Nephron (organoid): ENCODE measurements at regions not wholly inside any gene's neighbourhood (a gene's known extent, or its start where the extent isn't known, plus 50 kb on each side); places are given as distances from the start of the nearest gene placed in this dataset.

Source experiments
- H3K27ac Mint-ChIP-seq, 3 experiments: 2 replicates each; pipeline ENCODE4 v1.8.0; 2020; ENCODE audit warnings: mixed read lengths in 3 of 3, mild to moderate bottlenecking in 2 of 3, moderate library complexity in 1 of 3
- H3K27me3 Mint-ChIP-seq: 2 replicates; pipeline ENCODE4 v1.8.0; 2021; ENCODE audit warnings: low read depth, mild to moderate bottlenecking, moderate library complexity, mixed read lengths
- H3K36me3 Mint-ChIP-seq: 2 replicates; pipeline ENCODE4 v1.8.0; 2020; ENCODE audit warnings: low read depth, mixed read lengths
- H3K4me1 Mint-ChIP-seq: 2 replicates; pipeline ENCODE4 v1.8.0; 2020; ENCODE audit warnings: mixed read lengths
- H3K4me3 Mint-ChIP-seq, 3 experiments: 2 replicates each; pipeline ENCODE4 v1.8.0; 2020; ENCODE audit warnings: mild to moderate bottlenecking in 3 of 3, mixed read lengths in 3 of 3, moderate library complexity in 2 of 3
- H3K9me3 Mint-ChIP-seq: 2 replicates; pipeline ENCODE4 v1.8.0; 2020; ENCODE audit warnings: mixed read lengths
- CTCF ChIP-seq, 3 experiments: fragments of 200-600 bp; sonication (generic); IDR thresholded peaks; one replicate each; pipeline ENCODE4 v1.5.0; 2021; ENCODE audit warnings: antibody characterized with exemption in 3 of 3; ENCODE audit not compliant: unreplicated experiment in 3 of 3

DNA sequence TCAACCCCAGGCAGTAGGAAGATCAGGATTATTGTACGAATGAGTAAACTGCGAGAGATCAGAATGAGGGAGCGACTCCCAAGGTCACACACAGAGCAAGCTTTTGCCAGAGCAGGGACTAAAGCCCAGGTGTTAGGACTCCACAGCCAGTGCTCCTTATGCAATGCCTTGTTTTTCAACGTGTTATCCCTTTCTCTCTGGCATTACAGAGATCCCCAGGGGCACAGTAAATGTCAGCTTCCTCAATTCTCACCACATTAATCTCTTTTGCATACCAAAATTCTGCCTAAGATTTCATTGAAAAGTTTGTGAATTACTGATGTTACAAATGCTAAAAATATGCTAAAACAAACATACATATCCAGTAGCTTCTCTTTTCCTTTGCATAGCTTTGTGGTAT lies 68.1 kb upstream of the CES5A start:
- Mint-ChIP-seq H3K4me3 (no peak overlapping the region), H3K36me3 (no peaks in the 10 kb centered on the region), H3K27me3 (peaks cover 12% of the 10 kb centered on the region), H3K9me3 (peaks cover 8% of the 10 kb centered on the region), H3K27ac (no peak overlapping the region), H3K4me1 (peaks cover 20% of the 10 kb centered on the region)
- no peak for TF ChIP-seq CTCF (IDR thresholded peaks at IDR 0.05; ENCODE audit: unreplicated experiment in 3 of 3)

DNA sequence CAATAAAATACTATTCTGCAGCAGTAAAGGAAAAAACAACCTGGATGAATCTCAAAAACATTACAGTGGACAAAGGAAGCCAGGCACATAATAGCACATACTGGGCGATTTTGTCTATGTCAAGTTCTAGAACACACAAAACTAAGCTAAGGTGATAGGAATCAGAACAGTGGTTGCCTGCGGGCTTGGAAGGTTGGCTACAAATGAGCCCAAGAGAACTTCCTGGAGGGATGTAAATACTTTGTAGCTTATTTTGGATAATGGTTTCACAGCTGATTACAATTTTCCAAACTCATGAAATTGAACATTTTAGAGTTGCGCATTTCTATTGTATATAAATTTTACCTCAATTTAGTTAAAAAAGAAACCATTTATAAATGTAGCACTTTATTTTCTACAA lies 67.6 kb upstream of the CES5A start:
- Mint-ChIP-seq H3K4me3 (no peak overlapping the region), H3K36me3 (no peaks in the 10 kb centered on the region), H3K27me3 (peaks cover 12% of the 10 kb centered on the region), H3K4me1 (peaks cover 16% of the 10 kb centered on the region), H3K27ac (no peak overlapping the region), H3K9me3 (peaks cover 8% of the 10 kb centered on the region)
- no peak for TF ChIP-seq CTCF (IDR thresholded peaks at IDR 0.05; ENCODE audit: unreplicated experiment in 3 of 3)

DNA sequence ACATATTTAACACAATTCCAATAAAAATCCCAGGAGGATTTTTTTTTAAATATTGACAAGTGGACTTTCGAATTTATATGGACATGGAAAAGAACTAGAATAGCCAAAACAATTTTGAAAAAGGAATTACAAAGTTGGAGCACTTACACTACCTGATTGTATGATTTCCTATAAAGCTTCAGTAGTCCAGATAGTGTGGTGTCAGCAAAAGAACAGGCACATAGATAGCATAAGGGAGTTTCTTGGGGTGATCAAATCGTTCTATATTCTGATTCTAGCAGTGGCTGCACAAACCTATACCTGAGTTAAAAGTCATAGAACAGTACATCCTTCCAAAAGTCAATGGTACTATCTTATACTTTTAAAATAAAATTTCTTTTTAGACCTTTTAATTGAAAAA lies 66.4 kb upstream of the CES5A start:
- Mint-ChIP-seq H3K27me3 (peaks cover 12% of the 10 kb centered on the region), H3K27ac (no peak overlapping the region)
- TF ChIP-seq CTCF (IDR thresholded peaks at IDR 0.05; ENCODE audit: unreplicated experiment in 3 of 3) = no peak

DNA sequence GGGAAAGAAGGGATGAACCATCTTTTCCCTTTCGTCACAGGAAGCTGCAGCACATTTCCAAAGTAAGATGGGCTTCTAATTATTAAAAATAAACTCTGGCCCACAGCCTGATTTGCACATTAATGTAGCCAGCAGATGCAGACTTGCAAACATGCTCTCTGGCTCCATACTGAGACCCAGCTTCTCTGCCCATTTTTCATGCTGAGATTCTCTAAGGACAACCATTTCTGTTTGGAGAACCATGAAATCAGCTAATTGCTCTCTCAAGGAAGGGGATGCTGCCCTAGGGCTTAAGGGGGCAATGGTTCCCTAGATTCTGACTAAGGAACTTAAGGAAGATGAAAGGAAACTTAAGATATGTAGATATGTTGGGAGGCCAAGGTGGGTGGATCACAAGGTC lies 63.0 kb upstream of the CES5A start:
- no peaks in the 10 kb centered on the region for H3K4me1 Mint-ChIP-seq
- H3K4me3 Mint-ChIP-seq = no peak overlapping the region
- no peak overlapping the region for H3K27ac Mint-ChIP-seq
- peaks cover 16% of the 10 kb centered on the region for H3K9me3 Mint-ChIP-seq
- H3K27me3 Mint-ChIP-seq = peaks cover 16% of the 10 kb centered on the region
- H3K36me3 Mint-ChIP-seq = no peaks in the 10 kb centered on the region
- TF ChIP-seq CTCF (IDR thresholded peaks at IDR 0.05; ENCODE audit: unreplicated experiment in 3 of 3) = no peak

More for the DNA sequence above, 66.4 kb upstream of the CES5A start:
- peaks cover 9% of the 10 kb centered on the region for H3K4me1 Mint-ChIP-seq
- H3K4me3 Mint-ChIP-seq = no peak overlapping the region
- no peaks in the 10 kb centered on the region for H3K36me3 Mint-ChIP-seq
- H3K9me3 Mint-ChIP-seq = peaks cover 8% of the 10 kb centered on the region

DNA sequence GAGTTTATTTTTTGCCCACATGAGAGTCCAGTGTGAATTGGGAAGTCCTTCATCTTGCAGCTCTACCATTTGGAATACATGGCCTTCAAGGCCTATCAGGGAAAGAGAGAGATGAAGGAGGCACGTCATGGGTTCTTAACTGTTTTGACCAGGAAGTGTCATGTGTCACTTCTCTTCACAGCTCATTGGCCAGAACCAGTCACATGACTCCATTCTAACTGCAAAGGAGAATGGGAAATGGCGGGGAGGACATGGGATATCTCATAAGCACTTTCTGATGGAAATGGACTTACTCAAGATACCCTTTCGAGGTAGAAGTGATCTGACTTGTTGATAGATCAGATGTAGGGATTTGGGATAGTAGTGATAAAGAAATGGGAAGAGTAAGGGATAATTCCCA lies 57.9 kb upstream of the CES5A start:
- H3K4me3 Mint-ChIP-seq = no peak overlapping the region
- TF ChIP-seq CTCF (IDR thresholded peaks at IDR 0.05; ENCODE audit: unreplicated experiment in 3 of 3) = no peak
- H3K4me1 Mint-ChIP-seq = no peaks in the 10 kb centered on the region
- no peak overlapping the region for H3K27ac Mint-ChIP-seq
- H3K36me3 Mint-ChIP-seq = no peaks in the 10 kb centered on the region
- peaks cover 8% of the 10 kb centered on the region for H3K27me3 Mint-ChIP-seq
- peaks cover 7% of the 10 kb centered on the region for H3K9me3 Mint-ChIP-seq

DNA sequence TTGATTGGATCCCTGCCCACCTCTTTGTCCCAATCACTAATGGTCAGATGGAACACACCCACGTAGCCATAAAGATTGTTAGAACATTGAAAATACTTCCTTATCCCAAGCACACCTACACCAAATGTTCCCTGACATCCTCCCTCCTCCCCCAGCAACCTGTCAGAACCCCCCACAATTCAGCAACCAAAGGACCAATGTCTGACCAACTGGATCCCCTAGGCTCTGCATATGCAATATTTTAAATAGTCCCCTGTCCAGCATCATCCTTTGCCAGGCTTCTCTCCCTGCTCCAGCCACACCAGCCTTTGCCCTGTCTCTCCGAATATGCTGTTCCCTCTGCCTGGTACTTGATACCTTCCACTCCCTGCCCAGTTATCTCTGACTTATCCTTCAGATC lies 54.9 kb upstream of the CES5A start:
- Mint-ChIP-seq H3K27ac (no peak overlapping the region), H3K4me3 (no peak overlapping the region), H3K4me1 (peaks cover 5% of the 10 kb centered on the region)

More for the DNA sequence above, 54.9 kb upstream of the CES5A start:
- TF ChIP-seq CTCF (IDR thresholded peaks at IDR 0.05; ENCODE audit: unreplicated experiment in 3 of 3) = no peak
- Mint-ChIP-seq H3K36me3 (no peaks in the 10 kb centered on the region), H3K27me3 (no peaks in the 10 kb centered on the region), H3K9me3 (peaks cover 3% of the 10 kb centered on the region)
